ENCODE measurements at regions not wholly inside any gene's neighbourhood (a gene's known extent, or its start where the extent isn't known, plus 50 kb on each side); places are given as distances from the start of the nearest gene placed in this dataset.

- TF ChIP-seq CTCF (IDR thresholded peaks at IDR 0.05), result no peak
- TF ChIP-seq ZFX (IDR thresholded peaks at IDR 0.05; ENCODE audit: borderline replicate concordance), result no peak
Measured at GRCh38 chr12:25768151-25768550, 190.3 kb upstream of the RASSF8 start.
